Inferior parietal cortex (tissue), 1 donor: ENCODE measurements at regions not wholly inside any gene's neighbourhood (a gene's known extent, or its start where the extent isn't known, plus 50 kb on each side); places are given as distances from the start of the nearest gene placed in this dataset.

ENCODE experiments used
- DNase-seq: peaks from one replicate; pipeline ENCODE4 v3.0.0-alpha.2; 2016; ENCODE audit errors: extremely low spot score

GRCh38 chr18:51647942-51648341 is 450.5 kb upstream of the MEX3C start:
- DNase-seq: no peak

- DNase-seq: no peak
Measured at GRCh38 chr18:51649796-51650195, 452.3 kb upstream of the MEX3C start.

- no peak for DNase-seq
Measured at GRCh38 chr18:51651761-51652160, 454.3 kb upstream of the MEX3C start.

- DNase-seq: no peak
Measured at GRCh38 chr18:51653507-51654213, 456.2 kb upstream of the MEX3C start.

- no peak for DNase-seq
Measured at GRCh38 chr18:51654488-51655326, 457.2 kb upstream of the MEX3C start.

GRCh38 chr18:51655327-51655698 is 457.8 kb upstream of the MEX3C start:
- DNase-seq: no peak

GRCh38 chr18:51656249-51656648 is 458.8 kb upstream of the MEX3C start:
- no peak for DNase-seq

- DNase-seq: no peak
Measured at GRCh38 chr18:51658436-51658835, 461.0 kb upstream of the MEX3C start.

GRCh38 chr18:51659781-51660180 is 462.3 kb upstream of the MEX3C start:
- no peak for DNase-seq

GRCh38 chr18:51660188-51660715 is 462.8 kb upstream of the MEX3C start:
- DNase-seq: no peak

GRCh38 chr18:51664236-51664635 is 466.8 kb upstream of the MEX3C start:
- DNase-seq: no peak

GRCh38 chr18:51666763-51667191 is 469.3 kb upstream of the MEX3C start:
- peak; percentile 36 for DNase-seq

- peak; percentile 88 for DNase-seq
Measured at GRCh38 chr18:51668101-51668500, 470.6 kb upstream of the MEX3C start.

- no peak for DNase-seq
Measured at GRCh38 chr18:51668607-51669006, 471.1 kb upstream of the MEX3C start.

- DNase-seq: no peak
Measured at GRCh38 chr18:51686590-51686989, 489.1 kb upstream of the MEX3C start.

GRCh38 chr18:51687845-51688585 is 490.5 kb upstream of the MEX3C start:
- no peak for DNase-seq

GRCh38 chr18:51692612-51693011 is 495.1 kb upstream of the MEX3C start:
- DNase-seq: no peak

- DNase-seq: no peak
Measured at GRCh38 chr18:51711298-51711889, 513.9 kb upstream of the MEX3C start.

GRCh38 chr18:51712821-51713220 is 515.3 kb upstream of the MEX3C start:
- DNase-seq: no peak

- no peak for DNase-seq
Measured at GRCh38 chr18:51716277-51716676, 518.8 kb upstream of the MEX3C start.

- no peak for DNase-seq
Measured at GRCh38 chr18:51721388-51721787, 523.9 kb upstream of the MEX3C start.

- no peak for DNase-seq
Measured at GRCh38 chr18:51721996-51722395, 524.5 kb upstream of the MEX3C start.
